H1 (cell line): ENCODE measurements at regions not wholly inside any gene's neighbourhood (a gene's known extent, or its start where the extent isn't known, plus 50 kb on each side); places are given as distances from the start of the nearest gene placed in this dataset.

Source experiments
- CTCF ChIA-PET: fragments of 300-600 bp; sonication (Branson Sonifier 250); formaldehyde crosslinking; loops from one replicate; lab custom pipeline; 2021; ENCODE audit not compliant: partially characterized antibody; lab: Charles Lee
- POLR2A ChIA-PET: fragments of 300-600 bp; sonication (Branson Sonifier 250); formaldehyde crosslinking; loops from one replicate; lab custom pipeline; 2021; ENCODE audit warnings: inconsistent platforms; ENCODE audit not compliant: partially characterized antibody; lab: Charles Lee
- DNase-seq, 2 experiments: peaks; one replicate each; pipeline versions ENCODE4 v3.0.0 to v3.0.0-alpha.2; 2010 to 2022; ENCODE audit warnings: low spot score in 2 of 2, low read depth in 1 of 2, mixed read lengths in 1 of 2
- FAIRE-seq: peaks from 2 replicates; lab custom pipeline; 2011; peaks lifted over from hg19 to GRCh38; lab: Jason Lieb, UNC
- H2AFZ ChIP-seq: 2 replicates; pipeline ENCODE4 v1.8.1; 2012; ENCODE audit warnings: low read length, inconsistent platforms
- H2AK5ac ChIP-seq: 2 replicates; pipeline ENCODE4 v1.6.1; 2013; ENCODE audit warnings: low read depth, low read length
- H2BK120ac ChIP-seq: replicated peaks from 2 replicates; pipeline ENCODE3; 2013; ENCODE audit warnings: low read depth, low read length, inconsistent platforms
- H2BK12ac ChIP-seq: 2 replicates; pipeline ENCODE4 v1.6.1; 2013; ENCODE audit warnings: low read depth, low read length
- H2BK15ac ChIP-seq: 2 replicates; pipeline ENCODE4 v1.6.1; 2013; ENCODE audit warnings: low read length
- H2BK20ac ChIP-seq: 2 replicates; pipeline ENCODE4 v1.6.1; 2013; ENCODE audit warnings: low read length
- H2BK5ac ChIP-seq: 2 replicates; pipeline ENCODE4 v1.6.1; 2013; ENCODE audit warnings: low read depth, low read length
- H3K14ac ChIP-seq: 2 replicates; pipeline ENCODE4 v1.6.1; 2013; ENCODE audit warnings: inconsistent platforms; ENCODE audit not compliant: insufficient read length
- H3K18ac ChIP-seq: 2 replicates; pipeline ENCODE4 v1.6.1; 2013; ENCODE audit warnings: low read length; ENCODE audit errors: extremely low read depth
- H3K23ac ChIP-seq: 2 replicates; pipeline ENCODE4 v1.6.1; 2013; ENCODE audit warnings: inconsistent platforms; ENCODE audit not compliant: insufficient read length
- H3K23me2 ChIP-seq: 2 replicates; pipeline ENCODE4 v1.6.1; 2013; ENCODE audit warnings: low read depth, low read length
- H3K27ac ChIP-seq: 2 replicates; pipeline ENCODE4 v1.6.1; 2011; ENCODE audit warnings: low read depth, low read length, inconsistent platforms
- H3K27me3 ChIP-seq, 4 experiments: replicated peaks in 1 of 4; 1 replicate in 1 of 4; 2 replicates in 3 of 4; pipeline versions ENCODE4 v1.6.1 to v1.8.1; 2011 to 2013; ENCODE audit warnings: low read length in 3 of 4, mild to moderate bottlenecking in 3 of 4, inconsistent platforms in 2 of 4, mixed read lengths in 2 of 4, moderate library complexity in 1 of 4; ENCODE audit not compliant: control insufficient read depth in 3 of 4, insufficient read depth in 3 of 4; ENCODE audit errors: extremely low read depth in 1 of 4
- H3K36me3 ChIP-seq, 4 experiments: 2 replicates each; pipeline versions ENCODE4 v1.6.1 to v1.8.1; 2011 to 2013; ENCODE audit warnings: mild to moderate bottlenecking in 4 of 4, low read length in 3 of 4, moderate library complexity in 2 of 4, control low read depth in 1 of 4, inconsistent platforms in 1 of 4; ENCODE audit not compliant: insufficient read depth in 4 of 4, control insufficient read depth in 2 of 4
- H3K4ac ChIP-seq: replicated peaks from 2 replicates; pipeline ENCODE3; 2013; ENCODE audit warnings: low read length, low read depth, mixed read lengths, inconsistent platforms; ENCODE audit not compliant: insufficient read length
- H3K4me1 ChIP-seq, 4 experiments: replicated peaks in 1 of 4; 1 replicate in 1 of 4; 2 replicates in 3 of 4; pipeline versions ENCODE4 v1.6.1 to v1.8.1; 2011 to 2013; ENCODE audit warnings: low read length in 3 of 4, inconsistent platforms in 2 of 4, mixed read lengths in 1 of 4; ENCODE audit not compliant: insufficient read depth in 4 of 4, control insufficient read depth in 3 of 4
- H3K4me2 ChIP-seq, 2 experiments: 2 replicates each; pipeline versions ENCODE4 v1.6.1 to v1.8.1; 2011 to 2013; ENCODE audit warnings: low read depth in 2 of 2, low read length in 2 of 2, control low read depth in 1 of 2, inconsistent platforms in 1 of 2, mild to moderate bottlenecking in 1 of 2; ENCODE audit not compliant: insufficient read depth in 1 of 2
- H3K4me3 ChIP-seq, 4 experiments: fragments of 200-600, 300-600 bp in 1 of 4; sonication (generic), shearing (Covaris generic), sonication (Bioruptor Twin) in 1 of 4; 2 replicates each; pipeline versions ENCODE4 v1.5.1 to v1.8.1; 2011 to 2016; ENCODE audit warnings: low read length in 4 of 4, low read depth in 3 of 4, control low read depth in 2 of 4, inconsistent platforms in 2 of 4, mild to moderate bottlenecking in 2 of 4, mixed read lengths in 1 of 4, moderate library complexity in 1 of 4; ENCODE audit not compliant: insufficient read depth in 2 of 4; ENCODE audit errors: extremely low read depth in 1 of 4
- H3K56ac ChIP-seq: replicated peaks from 2 replicates; pipeline ENCODE3; 2013; ENCODE audit warnings: low read depth, mild to moderate bottlenecking, mixed read lengths, low read length, inconsistent platforms; ENCODE audit not compliant: insufficient read length
- H3K79me1 ChIP-seq: 2 replicates; pipeline ENCODE4 v1.6.1; 2013; ENCODE audit warnings: low read depth, low read length, control low read depth
- H3K79me2 ChIP-seq, 2 experiments: 2 replicates each; pipeline versions ENCODE4 v1.6.1 to v1.8.1; 2012 to 2013; ENCODE audit warnings: low read length in 2 of 2, mild to moderate bottlenecking in 2 of 2, inconsistent platforms in 1 of 2; ENCODE audit not compliant: insufficient read depth in 2 of 2, control insufficient read depth in 1 of 2
- H3K9ac ChIP-seq, 4 experiments: replicated peaks in 1 of 4; 1 replicate in 1 of 4; 2 replicates in 3 of 4; pipeline versions ENCODE4 v1.6.1 to v1.8.1; 2011 to 2013; ENCODE audit warnings: low read depth in 3 of 4, low read length in 3 of 4, control low read depth in 2 of 4, mild to moderate bottlenecking in 2 of 4, moderate library complexity in 2 of 4, inconsistent platforms in 1 of 4; ENCODE audit errors: extremely low read depth in 1 of 4
- H3K9me3 ChIP-seq, 2 experiments: 2 replicates each; pipeline versions ENCODE4 v1.6.1 to v1.8.1; 2012 to 2013; ENCODE audit warnings: mild to moderate bottlenecking in 2 of 2, moderate library complexity in 2 of 2, control low read depth in 1 of 2, inconsistent platforms in 1 of 2, low read depth in 1 of 2, low read length in 1 of 2, mixed read lengths in 1 of 2; ENCODE audit not compliant: insufficient read depth in 2 of 2
- H4K20me1 ChIP-seq, 2 experiments: replicated peaks in 1 of 2; 2 replicates each; pipeline versions ENCODE3 to v1.8.1; 2011 to 2013; ENCODE audit warnings: inconsistent platforms in 2 of 2, low read length in 2 of 2, mild to moderate bottlenecking in 1 of 2; ENCODE audit not compliant: insufficient read depth in 2 of 2, control insufficient read depth in 1 of 2
- H4K5ac ChIP-seq: 2 replicates; pipeline ENCODE4 v1.6.1; 2013; ENCODE audit warnings: low read length, low read depth, mixed read lengths, inconsistent platforms; ENCODE audit not compliant: insufficient read length
- H4K8ac ChIP-seq: 2 replicates; pipeline ENCODE4 v1.8.0; 2013; ENCODE audit warnings: mild to moderate bottlenecking, moderate library complexity, low read length, inconsistent platforms; ENCODE audit not compliant: insufficient read depth; ENCODE audit errors: extremely low read depth
- H4K91ac ChIP-seq: replicated peaks from 2 replicates; pipeline ENCODE3; 2013; ENCODE audit warnings: low read length, mixed read lengths, inconsistent platforms; ENCODE audit not compliant: insufficient read length
- GABPA ChIP-seq: IDR thresholded peaks from 2 replicates; pipeline ENCODE4 v1.6.1; 2011; ENCODE audit warnings: mild to moderate bottlenecking, low read length, moderate library complexity, borderline replicate concordance; ENCODE audit not compliant: insufficient read depth
- SRF ChIP-seq: IDR thresholded peaks from 2 replicates; pipeline ENCODE4 v1.6.1; 2011; ENCODE audit warnings: mild to moderate bottlenecking, low read depth, low read length, moderate library complexity
- WGBS, 2 experiments: shearing (Covaris generic) in 1 of 2; methylation state at CpG; one replicate each; pipeline versions ENCODE4 v1.1.6 to v1.1.7; 2013 to 2015; ENCODE audit warnings: low lambda C conversion rate in 2 of 2, mixed read lengths in 2 of 2, inconsistent platforms in 1 of 2, low coverage in 1 of 2, missing lambda C conversion rate in 1 of 2; ENCODE audit not compliant: insufficient replicate concordance in 2 of 2, insufficient coverage in 1 of 2, insufficient read length in 1 of 2; ENCODE audit errors: extremely low coverage in 1 of 2, missing lambda C conversion rate in 1 of 2; 5-methylcytosine and 5-hydroxymethylcytosine counted together

DNA sequence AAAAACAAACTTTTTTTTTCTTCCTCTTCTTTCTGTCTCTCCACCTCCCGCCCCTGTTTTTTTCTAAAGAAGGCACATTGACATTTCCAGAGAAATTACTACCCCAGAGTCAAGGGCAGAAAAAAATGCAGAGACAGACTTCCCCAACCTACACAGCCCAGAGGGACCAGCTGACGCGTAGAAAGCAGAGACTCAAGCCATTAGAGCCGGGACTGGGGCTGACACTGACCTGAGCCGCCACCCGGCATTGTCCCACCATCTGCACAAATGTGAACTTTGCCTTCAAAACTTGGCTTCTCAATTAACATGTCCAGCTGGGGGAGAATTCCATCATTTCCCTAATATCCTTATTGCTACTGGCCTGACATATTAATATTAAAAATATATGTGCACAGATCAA is 385.6 kb downstream of the NR2F2 start:
- Histone ChIP-seq H2BK5ac (no peak overlapping the region), H3K23me2 (no peaks in the 10 kb centered on the region), H3K27ac (no peak overlapping the region), H3K79me2 (no peaks in the 10 kb centered on the region), H3K14ac (no peak overlapping the region), H2AFZ (no peak overlapping the region), H3K36me3 (no peaks in the 10 kb centered on the region), H3K23ac (no peak overlapping the region), H2BK120ac (no peak overlapping the region), H2BK12ac (no peak overlapping the region)
- 91% methylated on average over 6 of the region's 6 CpGs; no CpG with 5 or more reads in 1 of the 2 experiments for WGBS, 2 experiments
- FAIRE-seq (no peak), DNase-seq (no peak)
- CTCF ChIA-PET: interaction anchor here (1.2 to 1.3 kb wide), 4 partner anchors 12 to 1039 kb away, joined by 3 to 4 read pairs (median 4); no protein-coding TSS in a partner anchor
- TF ChIP-seq GABPA: no peak
- TF ChIP-seq SRF: no peak
- TF ChIP-seq, all 59 proteins: peak for 0
- Histone ChIP-seq H4K20me1 (no peaks in the 10 kb centered on the region), H4K5ac (no peak overlapping the region), H3K79me1 (no peaks in the 10 kb centered on the region), H4K8ac (no peak overlapping the region), H2AK5ac (no peak overlapping the region), H3K18ac (no peak overlapping the region), H3K4me1 (no peaks in the 10 kb centered on the region), H3K9me3 (no peaks in the 10 kb centered on the region), H2BK15ac (no peak overlapping the region), H3K4ac (no peak overlapping the region), H3K27me3 (no peaks in the 10 kb centered on the region), H3K4me3 (no peak overlapping the region), H2BK20ac (no peak overlapping the region), H3K4me2 (no peak overlapping the region), H4K91ac (no peak overlapping the region), H3K56ac (no peak overlapping the region), H3K9ac (no peak overlapping the region)
- POLR2A ChIA-PET: no interaction called here
